WTC11 (cell line): ENCODE measurements at regions not wholly inside any gene's neighbourhood (a gene's known extent, or its start where the extent isn't known, plus 50 kb on each side); places are given as distances from the start of the nearest gene placed in this dataset.
"Not testable (repeated sequence)": the region's sequence is repeated elsewhere in the genome, so short reads cannot be mapped to it uniquely, and the experiment has no call there.

Experiments used
- SP1 ChIP-seq: sonication (generic); formaldehyde crosslinking; conservative IDR thresholded peaks from 2 replicates; pipeline ENCODE4 v1.8.1; 2022; ENCODE audit warnings: missing genetic modification reagents
- TF ChIP-seq, protein P1 (sequence below): sonication (generic); formaldehyde crosslinking; IDR thresholded peaks from 2 replicates; pipeline ENCODE4 v1.8.1; 2023; ENCODE audit warnings: mild to moderate bottlenecking, missing genetic modification reagents

- TF ChIP-seq, protein P1, sequence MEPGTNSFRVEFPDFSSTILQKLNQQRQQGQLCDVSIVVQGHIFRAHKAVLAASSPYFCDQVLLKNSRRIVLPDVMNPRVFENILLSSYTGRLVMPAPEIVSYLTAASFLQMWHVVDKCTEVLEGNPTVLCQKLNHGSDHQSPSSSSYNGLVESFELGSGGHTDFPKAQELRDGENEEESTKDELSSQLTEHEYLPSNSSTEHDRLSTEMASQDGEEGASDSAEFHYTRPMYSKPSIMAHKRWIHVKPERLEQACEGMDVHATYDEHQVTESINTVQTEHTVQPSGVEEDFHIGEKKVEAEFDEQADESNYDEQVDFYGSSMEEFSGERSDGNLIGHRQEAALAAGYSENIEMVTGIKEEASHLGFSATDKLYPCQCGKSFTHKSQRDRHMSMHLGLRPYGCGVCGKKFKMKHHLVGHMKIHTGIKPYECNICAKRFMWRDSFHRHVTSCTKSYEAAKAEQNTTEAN (CRISPR knock-in tag) = not testable (repeated sequence)
- TF ChIP-seq SP1 = not testable (repeated sequence)
Measured at GRCh38 chr1:66466695-66467094, 67.3 kb upstream of the SGIP1 start.
